HG03460 (cell line): ENCODE measurements at regions not wholly inside any gene's neighbourhood (a gene's known extent, or its start where the extent isn't known, plus 50 kb on each side); places are given as distances from the start of the nearest gene placed in this dataset.
A peak's percentile ranks its signal among the peaks of the same experiment; 100 is the strongest.
"Not testable (repeated sequence)": the region's sequence is repeated elsewhere in the genome, so short reads cannot be mapped to it uniquely, and the experiment has no call there.

Experiments
- ATAC-seq: cut with Tn5 transposase; IDR thresholded peaks from one replicate; pipeline ENCODE4 v1.9.1; 2021; ENCODE audit not compliant: unreplicated experiment

GRCh38 chr17:77083531-77083930, 57.2 kb upstream of the SEC14L1 start:
- ATAC-seq = no peak

GRCh38 chr17:77085926-77086432, 54.8 kb upstream of the SEC14L1 start:
- ATAC-seq = no peak

- ATAC-seq = no peak
Measured at GRCh38 chr17:77086433-77087010, 54.2 kb upstream of the SEC14L1 start.

GRCh38 chr17:77087650-77088454, 52.9 kb upstream of the SEC14L1 start:
- no peak for ATAC-seq

GRCh38 chr17:77088455-77089123, 52.2 kb upstream of the SEC14L1 start:
- peak; percentile 74 for ATAC-seq

GRCh38 chr17:77089124-77089490, 51.7 kb upstream of the SEC14L1 start:
- ATAC-seq = no peak

- not testable (repeated sequence) for ATAC-seq
Measured at GRCh38 chr17:77089949-77090348, 50.8 kb upstream of the SEC14L1 start.

GRCh38 chr17:77090476-77090875, 50.3 kb upstream of the SEC14L1 start:
- ATAC-seq = no peak
